ENCODE measurements at regions not wholly inside any gene's neighbourhood (a gene's known extent, or its start where the extent isn't known, plus 50 kb on each side); places are given as distances from the start of the nearest gene placed in this dataset.

- no peak for DNase-seq
Observed at GRCh38 chr9:89724659-89725058, 119.8 kb downstream of the GADD45G start.

GRCh38 chr9:89725271-89725670 lies 120.5 kb downstream of the GADD45G start:
- DNase-seq: no peak

DNA sequence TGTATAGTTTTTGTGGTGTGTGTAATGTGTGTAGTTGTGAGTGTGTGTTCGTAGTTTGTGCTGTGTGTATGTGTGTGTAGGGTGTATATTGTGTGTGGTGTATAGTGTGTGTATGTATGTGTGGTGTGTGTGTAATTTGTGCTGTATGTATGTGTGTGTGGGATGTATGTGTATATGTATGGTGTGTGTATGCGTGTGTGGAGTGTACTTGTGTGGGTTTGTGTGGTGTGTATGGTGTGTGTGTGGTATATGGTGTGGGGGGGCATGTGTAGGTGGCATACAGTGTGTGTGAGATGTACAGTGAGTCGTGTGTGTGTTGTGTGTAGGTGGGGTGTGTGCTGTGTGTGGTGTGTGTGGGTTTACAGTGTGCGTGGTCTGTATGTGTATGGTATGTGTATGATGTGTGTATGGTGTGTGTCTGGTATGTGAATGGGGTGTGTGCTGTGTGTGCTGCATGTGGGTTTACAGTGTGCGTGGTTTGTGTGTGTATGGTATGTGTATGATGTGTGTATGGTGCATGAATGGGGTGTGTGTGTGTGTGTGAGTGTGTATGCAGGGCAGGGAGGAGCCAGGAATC lies 125.2 kb downstream of the GADD45G start:
- DNase-seq: no peak

- DNase-seq: no peak
Observed at GRCh38 chr9:89730715-89731114, 125.9 kb downstream of the GADD45G start.

GRCh38 chr9:89731262-89732182 lies 126.7 kb downstream of the GADD45G start:
- no peak for DNase-seq

- no peak for DNase-seq
Observed at GRCh38 chr9:89732295-89732938, 127.6 kb downstream of the GADD45G start.

GRCh38 chr9:89732939-89733324 lies 128.1 kb downstream of the GADD45G start:
- no peak for DNase-seq

GRCh38 chr9:89734600-89735041 lies 129.8 kb downstream of the GADD45G start:
- DNase-seq: no peak

- no peak for DNase-seq
Observed at GRCh38 chr9:89738137-89738932, 133.5 kb downstream of the GADD45G start.

DNA sequence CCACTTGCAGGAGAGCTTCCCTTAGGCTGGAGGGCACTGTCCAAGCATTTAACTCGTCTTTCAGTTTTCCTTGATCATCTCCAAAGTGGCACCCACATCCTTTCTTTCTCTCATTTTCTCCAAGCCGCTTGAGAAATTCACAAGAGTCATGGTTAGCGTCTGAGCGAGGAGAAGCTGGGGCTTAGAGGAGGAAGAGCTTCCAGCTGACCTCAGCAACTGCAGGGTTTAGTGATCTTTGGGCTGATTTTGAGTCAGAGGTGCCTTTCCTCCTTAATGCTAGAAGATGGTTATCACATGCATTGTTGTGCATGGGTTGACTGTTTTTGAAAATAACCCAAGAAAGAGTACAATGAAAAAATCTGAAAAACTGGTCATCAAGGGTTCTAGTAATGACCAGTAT lies 134.7 kb downstream of the GADD45G start:
- DNase-seq: no peak

- no peak for DNase-seq
Observed at GRCh38 chr9:89739916-89740315, 135.1 kb downstream of the GADD45G start.

GRCh38 chr9:89740722-89741121 lies 135.9 kb downstream of the GADD45G start:
- peak in 1 of 6 experiments; percentile 11 for DNase-seq

DNA sequence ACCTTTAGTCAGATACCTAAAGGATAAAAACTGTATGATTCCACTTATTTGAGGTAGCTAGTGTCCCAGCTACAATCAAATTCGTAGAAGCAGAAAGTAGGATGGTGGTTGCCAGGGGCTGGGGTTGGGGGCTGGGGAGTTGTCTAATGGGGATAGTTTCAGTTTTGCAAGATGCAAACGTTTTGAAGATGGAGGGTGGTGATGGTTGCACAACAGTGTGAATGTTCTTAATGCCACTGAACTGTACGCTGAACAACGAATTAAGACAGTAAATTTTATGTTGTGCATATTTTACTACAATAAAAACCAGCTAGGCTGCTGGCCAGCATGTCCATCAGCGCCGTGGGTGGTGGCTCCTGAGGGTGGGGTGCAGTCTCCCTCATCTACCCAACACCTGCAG lies 137.8 kb downstream of the GADD45G start:
- no peak for DNase-seq

DNA sequence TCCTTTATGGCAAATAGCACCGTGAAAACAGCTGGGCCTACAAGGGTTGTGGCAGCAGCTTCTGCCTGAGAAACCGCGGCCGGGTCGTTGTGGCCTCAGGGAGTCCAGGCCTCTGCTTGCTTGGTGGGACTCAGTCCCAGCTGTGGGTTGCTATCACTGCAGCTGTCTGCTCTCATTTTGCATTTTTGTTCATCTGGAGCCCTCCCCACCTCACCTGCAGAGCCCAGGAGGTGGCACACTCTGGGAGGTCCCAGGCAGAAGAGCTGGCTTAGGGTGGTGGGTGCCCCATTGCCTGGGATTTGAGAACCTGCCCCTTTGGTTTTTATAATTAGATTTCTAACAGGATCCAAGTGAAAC lies 138.4 kb downstream of the GADD45G start:
- DNase-seq: no peak

- DNase-seq: peak; percentile 26 to 80 (median 53)
Observed at GRCh38 chr9:89743573-89744254, 138.9 kb downstream of the GADD45G start.

GRCh38 chr9:89744255-89744648 lies 139.4 kb downstream of the GADD45G start:
- peak in 1 of 6 experiments; percentile 31 for DNase-seq

- DNase-seq: no peak
Observed at GRCh38 chr9:89744730-89745129, 139.9 kb downstream of the GADD45G start.

DNA sequence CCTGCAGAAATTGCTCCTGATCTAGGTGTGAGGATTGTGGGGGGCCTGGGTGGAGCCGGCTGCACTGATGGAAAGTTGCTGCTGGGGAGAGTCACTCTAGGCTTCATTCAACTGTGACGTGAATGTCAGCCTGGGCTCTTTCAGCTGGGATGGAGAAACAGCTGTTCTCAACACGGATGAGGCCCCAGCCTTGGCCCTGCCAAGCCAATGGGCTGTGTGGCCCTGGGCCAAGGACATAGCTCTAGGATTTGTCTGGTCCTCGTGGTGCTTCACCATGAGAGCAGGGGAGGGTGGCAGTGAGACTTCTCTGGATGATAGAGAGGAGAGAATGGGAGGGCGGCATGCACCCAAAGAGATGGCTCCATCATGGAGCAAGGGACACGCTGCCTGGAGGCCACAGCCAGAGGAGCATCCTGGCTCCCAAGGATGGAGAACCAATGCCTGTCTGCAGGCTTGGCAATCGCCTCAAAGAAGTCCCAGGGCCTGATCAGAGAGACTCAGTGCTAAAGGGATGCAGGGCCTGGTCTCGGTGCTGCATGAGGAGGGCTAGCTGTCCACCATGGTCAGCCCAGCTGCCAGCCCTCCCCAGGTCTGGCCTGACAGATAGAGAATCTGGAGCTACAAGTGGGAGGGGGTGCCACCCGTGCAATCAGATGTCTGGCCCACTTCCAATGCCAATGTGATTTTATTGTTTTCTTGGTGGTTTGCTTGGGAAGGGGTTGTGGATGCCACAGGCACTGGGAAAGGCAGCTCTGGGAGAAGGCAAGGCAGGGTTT lies 141.0 kb downstream of the GADD45G start:
- no peak for DNase-seq

GRCh38 chr9:89746385-89747116 lies 141.7 kb downstream of the GADD45G start:
- no peak for DNase-seq

DNA sequence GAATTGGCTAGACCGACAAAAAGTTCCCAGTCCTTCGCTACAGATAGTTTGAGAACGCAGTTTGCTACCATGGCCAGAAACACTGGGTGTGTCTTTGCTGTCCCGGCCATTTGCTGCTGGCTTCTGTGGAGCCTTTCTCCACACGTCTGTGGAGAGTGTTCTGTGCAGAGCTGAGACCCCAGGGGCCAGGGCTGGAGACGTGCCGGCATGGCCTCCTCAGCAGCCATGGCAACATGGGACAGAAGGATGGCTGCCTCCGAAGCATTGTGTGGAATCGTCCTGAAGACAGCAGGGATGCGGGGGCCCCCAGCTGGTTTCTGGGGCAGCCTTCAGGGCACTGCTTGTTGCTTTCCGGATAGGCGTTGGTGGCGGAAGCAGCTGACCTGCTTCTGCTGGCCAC lies 142.8 kb downstream of the GADD45G start:
- DNase-seq: no peak

All from stimulated activated naive CD4-positive, alpha-beta T cell (primary cell).